HEK293 (cell line): ENCODE measurements at regions not wholly inside any gene's neighbourhood (a gene's known extent, or its start where the extent isn't known, plus 50 kb on each side); places are given as distances from the start of the nearest gene placed in this dataset.

Experiments
- BCL6B ChIP-seq: fragments of 450-650 bp; formaldehyde crosslinking; IDR thresholded peaks from 2 replicates; pipeline ENCODE4 v1.5.1; 2017; ENCODE audit warnings: missing biosample characterization, missing genetic modification characterization
- CTCF ChIP-seq: fragments of 450-650 bp; formaldehyde crosslinking; IDR thresholded peaks from 2 replicates; pipeline ENCODE4 v1.5.1; 2016; ENCODE audit warnings: missing biosample characterization, missing genetic modification characterization
- ELK4 ChIP-seq: IDR thresholded peaks from 2 replicates; pipeline ENCODE4 v1.6.1; 2011; ENCODE audit warnings: mild to moderate bottlenecking, low read depth, low read length, borderline replicate concordance
- MYNN ChIP-seq: fragments of 450-650 bp; formaldehyde crosslinking; IDR thresholded peaks from 2 replicates; pipeline ENCODE4 v1.5.1; 2016; ENCODE audit warnings: missing biosample characterization, missing genetic modification characterization, borderline replicate concordance
- PBX3 ChIP-seq: sonication (generic); formaldehyde crosslinking; IDR thresholded peaks from 2 replicates; pipeline ENCODE4 v1.8.1; 2022; ENCODE audit warnings: mild to moderate bottlenecking, moderate library complexity, missing genetic modification reagents
- SALL2 ChIP-seq: fragments of 450-650 bp; formaldehyde crosslinking; IDR thresholded peaks from 2 replicates; pipeline ENCODE4 v1.5.0; 2017; ENCODE audit warnings: missing biosample characterization, mild to moderate bottlenecking, missing genetic modification characterization, borderline replicate concordance
- ZBTB11 ChIP-seq: fragments of 450-650 bp; formaldehyde crosslinking; conservative IDR thresholded peaks from 2 replicates; pipeline ENCODE4 v1.5.1; 2016; ENCODE audit warnings: low read depth, missing biosample characterization, missing genetic modification characterization
- ZNF121 ChIP-seq: fragments of 450-650 bp; formaldehyde crosslinking; IDR thresholded peaks from 2 replicates; pipeline ENCODE4 v1.5.1; 2016; ENCODE audit warnings: missing biosample characterization, missing genetic modification characterization
- ZNF707 ChIP-seq: fragments of 450-650 bp; formaldehyde crosslinking; IDR thresholded peaks from 2 replicates; pipeline ENCODE4 v1.5.1; 2016; ENCODE audit warnings: missing biosample characterization, missing genetic modification characterization
- TF ChIP-seq, protein P1 (sequence below): fragments of 450-650 bp; formaldehyde crosslinking; optimal IDR thresholded peaks from 2 replicates; pipeline ENCODE3; 2016; ENCODE audit warnings: missing biosample characterization, mild to moderate bottlenecking, missing genetic modification characterization
- TF ChIP-seq, protein P2 (sequence below): fragments of 450-650 bp; IDR thresholded peaks from 2 replicates; pipeline ENCODE4 v1.5.1; 2018; ENCODE audit warnings: missing biosample characterization, mild to moderate bottlenecking, missing genetic modification characterization

GRCh38 chr1:181898773-181899172 lies 162.7 kb downstream of the ZNF648 start:
- TF ChIP-seq ELK4 (no peak), CTCF (no peak), PBX3 (CRISPR knock-in tag) (no peak), ZNF707 (tag by site-specific recombination) (no peak), ZNF121 (no peak), MYNN (tag by site-specific recombination) (no peak), BCL6B (tag by site-specific recombination) (no peak), SALL2 (tag by site-specific recombination) (no peak), ZBTB11 (tag by site-specific recombination) (no peak)
- TF ChIP-seq, protein P1, sequence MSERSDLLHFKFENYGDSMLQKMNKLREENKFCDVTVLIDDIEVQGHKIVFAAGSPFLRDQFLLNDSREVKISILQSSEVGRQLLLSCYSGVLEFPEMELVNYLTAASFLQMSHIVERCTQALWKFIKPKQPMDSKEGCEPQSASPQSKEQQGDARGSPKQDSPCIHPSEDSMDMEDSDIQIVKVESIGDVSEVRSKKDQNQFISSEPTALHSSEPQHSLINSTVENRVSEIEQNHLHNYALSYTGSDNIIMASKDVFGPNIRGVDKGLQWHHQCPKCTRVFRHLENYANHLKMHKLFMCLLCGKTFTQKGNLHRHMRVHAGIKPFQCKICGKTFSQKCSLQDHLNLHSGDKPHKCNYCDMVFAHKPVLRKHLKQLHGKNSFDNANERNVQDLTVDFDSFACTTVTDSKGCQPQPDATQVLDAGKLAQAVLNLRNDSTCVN, result no peak
- TF ChIP-seq, protein P2, sequence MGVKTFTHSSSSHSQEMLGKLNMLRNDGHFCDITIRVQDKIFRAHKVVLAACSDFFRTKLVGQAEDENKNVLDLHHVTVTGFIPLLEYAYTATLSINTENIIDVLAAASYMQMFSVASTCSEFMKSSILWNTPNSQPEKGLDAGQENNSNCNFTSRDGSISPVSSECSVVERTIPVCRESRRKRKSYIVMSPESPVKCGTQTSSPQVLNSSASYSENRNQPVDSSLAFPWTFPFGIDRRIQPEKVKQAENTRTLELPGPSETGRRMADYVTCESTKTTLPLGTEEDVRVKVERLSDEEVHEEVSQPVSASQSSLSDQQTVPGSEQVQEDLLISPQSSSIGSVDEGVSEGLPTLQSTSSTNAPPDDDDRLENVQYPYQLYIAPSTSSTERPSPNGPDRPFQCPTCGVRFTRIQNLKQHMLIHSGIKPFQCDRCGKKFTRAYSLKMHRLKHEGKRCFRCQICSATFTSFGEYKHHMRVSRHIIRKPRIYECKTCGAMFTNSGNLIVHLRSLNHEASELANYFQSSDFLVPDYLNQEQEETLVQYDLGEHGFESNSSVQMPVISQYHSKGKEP (tag by site-specific recombination), result no peak
